GM12874 (cell line): ENCODE measurements at regions not wholly inside any gene's neighbourhood (a gene's known extent, or its start where the extent isn't known, plus 50 kb on each side); places are given as distances from the start of the nearest gene placed in this dataset.

Source experiments
- CTCF ChIP-seq: IDR thresholded peaks from 2 replicates; pipeline ENCODE4 v1.5.1; 2011; ENCODE audit warnings: low read depth, mild to moderate bottlenecking, control low read depth, low read length, moderate library complexity; ENCODE audit not compliant: insufficient read depth

- no peak for TF ChIP-seq CTCF
Observed at GRCh38 chr2:194616334-194616733, 1040.7 kb upstream of the SLC39A10 start.

- TF ChIP-seq CTCF, result no peak
Observed at GRCh38 chr2:194610297-194610696, 1046.7 kb upstream of the SLC39A10 start.

GRCh38 chr2:194603429-194603828 lies 1053.6 kb upstream of the SLC39A10 start:
- TF ChIP-seq CTCF, result no peak

GRCh38 chr2:194602750-194603149 lies 1054.3 kb upstream of the SLC39A10 start:
- no peak for TF ChIP-seq CTCF

GRCh38 chr2:194591192-194591591 lies 1065.8 kb upstream of the SLC39A10 start:
- no peak for TF ChIP-seq CTCF

- no peak for TF ChIP-seq CTCF
Observed at GRCh38 chr2:194587739-194588270, 1069.2 kb upstream of the SLC39A10 start.

- no peak for TF ChIP-seq CTCF
Observed at GRCh38 chr2:194567661-194568017, 1089.4 kb upstream of the SLC39A10 start.
